Adrenal gland (tissue), 9 donors: ENCODE measurements at regions not wholly inside any gene's neighbourhood (a gene's known extent, or its start where the extent isn't known, plus 50 kb on each side); places are given as distances from the start of the nearest gene placed in this dataset.
"Not testable (repeated sequence)": the region's sequence is repeated elsewhere in the genome, so short reads cannot be mapped to it uniquely, and the experiment has no call there.

Experiments
- DNase-seq, 7 donors: peaks; one replicate each; pipeline ENCODE4 v3.0.0-alpha.2; 2019 to 2020
- H3K27ac ChIP-seq, 5 donors: fragments of 200-600 bp; sonication (generic) in 4 of 5; 1 replicate in 3 of 5; 2 replicates in 2 of 5; pipeline versions ENCODE4 v1.5.1 to v1.8.0; 2016 to 2020; ENCODE audit warnings: mild to moderate bottlenecking in 1 of 5
- H3K27me3 ChIP-seq: fragments of 200-600 bp; 2 replicates; pipeline ENCODE4 v1.8.0; 2021
- H3K36me3 ChIP-seq, 2 donors: fragments of 200-600 bp; replicated peaks in 1 of 2; 1 replicate in 1 of 2; 2 replicates in 1 of 2; pipeline versions ENCODE4 v1.5.1 to v1.8.0; 2018 to 2022
- H3K4me1 ChIP-seq, 2 donors: fragments of 200-600 bp; replicated peaks in 1 of 2; 1 replicate in 1 of 2; 2 replicates in 1 of 2; pipeline versions ENCODE4 v1.5.1 to v1.8.0; 2018 to 2021
- H3K4me3 ChIP-seq, 4 donors: fragments of 200-600 bp; sonication (generic) in 3 of 4; one replicate each; pipeline ENCODE4 v1.5.1; 2016 to 2018
- H3K9me3 ChIP-seq, 3 donors: fragments of 200-600 bp; sonication (generic) in 1 of 3; replicated peaks in 1 of 3; 1 replicate in 2 of 3; 2 replicates in 1 of 3; pipeline versions ENCODE4 v1.5.1 to v1.8.0; 2016 to 2021
- CTCF ChIP-seq, 6 experiments: fragments of 450-650 bp in 4 of 6; fragments of 200-600 bp in 2 of 6; sonication (generic) in 1 of 6; IDR thresholded peaks; 1 replicate in 5 of 6; 2 replicates in 1 of 6; pipeline versions ENCODE4 v1.5.1 to v1.8.0; 2016 to 2021; ENCODE audit warnings: antibody characterized with exemption in 6 of 6, mild to moderate bottlenecking in 2 of 6, moderate library complexity in 1 of 6
- POLR2A ChIP-seq, 2 donors: fragments of 450-650 bp; IDR thresholded peaks; one replicate each; pipeline ENCODE4 v1.6.1; 2017; ENCODE audit warnings: antibody characterized with exemption in 2 of 2, mild to moderate bottlenecking in 2 of 2, moderate library complexity in 1 of 2
- WGBS, 4 donors: extraction: QIAGEN DNeasy Blood & Tissue Kit in 2 of 4; methylation state at CpG; one replicate each; pipeline versions ENCODE4 v1.1.5 to v1.1.7; 2013 to 2017; 5-methylcytosine and 5-hydroxymethylcytosine counted together
- intact Hi-C, 2 donors: fragments of 100-400 bp; cut with DNase I; formaldehyde crosslinking; loops; one replicate each; pipeline versions ENCODE4 v1.14.1 to v1.15.0; 2022 to 2023
- donor health status: healthy with polysubstance abuse.
- donor health status: Bipolar disorder and iron deficiency.
- donor health status: DM: yes; HTN: yes; CAD: no.
- donor health status: DM: no; HTN: no; CAD: no.
- donor health status: DM: no; HTN: no; CAD: no.

- Histone ChIP-seq H3K4me1 (no peaks in the 10 kb centered on the region), H3K9me3 (no peaks in the 10 kb centered on the region), H3K4me3 (no peak overlapping the region), H3K27ac (no peak overlapping the region), H3K27me3 (no peaks in the 10 kb centered on the region), H3K36me3 (no peaks in the 10 kb centered on the region)
- 75 to 86% (median 81%) methylated on average over 2 of the region's 2 CpGs for WGBS, 4 donors
- no peak for TF ChIP-seq CTCF (IDR thresholded peaks at IDR 0.05)
- no peak for TF ChIP-seq POLR2A (IDR thresholded peaks at IDR 0.05)
- no peak for DNase-seq
- intact Hi-C loops, result no loop called here
Observed at GRCh38 chr4:132203618-132204017, 945.5 kb upstream of the PCDH10 start.

- Histone ChIP-seq H3K4me3 (no peak overlapping the region), H3K4me1 (no peaks in the 10 kb centered on the region), H3K9me3 (no peaks in the 10 kb centered on the region), H3K36me3 (no peaks in the 10 kb centered on the region), H3K27ac (no peak overlapping the region), H3K27me3 (no peaks in the 10 kb centered on the region)
- TF ChIP-seq POLR2A (IDR thresholded peaks at IDR 0.05) (no peak), CTCF (IDR thresholded peaks at IDR 0.05) (no peak)
- intact Hi-C loops, result no loop called here
- 77 to 88% (median 79%) methylated on average over 2 of the region's 2 CpGs for WGBS, 4 donors
- no peak for DNase-seq
Observed at GRCh38 chr4:132214519-132214918, 934.6 kb upstream of the PCDH10 start.

GRCh38 chr4:132218406-132218805, 930.7 kb upstream of the PCDH10 start:
- 87 to 97% (median 90%) methylated on average over 1 of the region's 1 CpG for whole genome bisulfite sequencing, 4 donors
- Histone ChIP-seq H3K27ac (no peak overlapping the region), H3K4me3 (no peak overlapping the region), H3K9me3 (no peaks in the 10 kb centered on the region), H3K4me1 (no peaks in the 10 kb centered on the region), H3K36me3 (no peaks in the 10 kb centered on the region), H3K27me3 (no peaks in the 10 kb centered on the region)
- intact Hi-C loops, result no loop called here
- no peak for DNase-seq
- TF ChIP-seq POLR2A (IDR thresholded peaks at IDR 0.05) (no peak), CTCF (IDR thresholded peaks at IDR 0.05) (no peak)

GRCh38 chr4:132227151-132227856, 921.8 kb upstream of the PCDH10 start:
- Histone ChIP-seq H3K27me3 (no peaks in the 10 kb centered on the region), H3K36me3 (no peaks in the 10 kb centered on the region), H3K9me3 (no peaks in the 10 kb centered on the region), H3K27ac (no peak overlapping the region), H3K4me3 (peak overlapping the region in 1 of 4 donors; percentile 3), H3K4me1 (no peaks in the 10 kb centered on the region)
- intact Hi-C loops, result no loop called here
- no peak for TF ChIP-seq POLR2A (IDR thresholded peaks at IDR 0.05)
- DNase-seq, result peak in 5 of 7 donors; percentile 3 to 52 (median 11)
- 38 to 58% (median 54%) methylated on average over 8 to 9 of the region's 9 CpGs for WGBS, 4 donors

GRCh38 chr4:132227857-132228165, 921.3 kb upstream of the PCDH10 start:
- H3K4me1 ChIP-seq, H3K27ac ChIP-seq, intact Hi-C loops, H3K27me3 ChIP-seq, H3K36me3 ChIP-seq, H3K9me3 ChIP-seq: not testable (repeated sequence)
- WGBS, 4 donors, result 73 to 75% (median 74%) methylated on average over 8 to 11 of the region's 11 CpGs
- DNase-seq, result peak; percentile 17 to 61 (median 26)
- peak overlapping the region in 1 of 4 donors; percentile 3 for H3K4me3 ChIP-seq
- peak in 4 of 6 experiments; percentile 14 to 33 (median 21) for TF ChIP-seq CTCF (IDR thresholded peaks at IDR 0.05)
